Liver (tissue), 8 donors: ENCODE measurements at regions not wholly inside any gene's neighbourhood (a gene's known extent, or its start where the extent isn't known, plus 50 kb on each side); places are given as distances from the start of the nearest gene placed in this dataset.

Source experiments
- DNase-seq: peaks from one replicate; pipeline ENCODE4 v3.0.0-alpha.2; 2017; ENCODE audit warnings: low spot score
- H3K27ac ChIP-seq, 2 donors: one replicate each; pipeline ENCODE4 v1.7.0; 2013; ENCODE audit warnings: inconsistent platforms in 2 of 2, low read length in 2 of 2, control low read depth in 1 of 2, low read depth in 1 of 2, mild to moderate bottlenecking in 1 of 2
- H3K27me3 ChIP-seq, 4 donors: one replicate each; pipeline versions ENCODE4 v1.6.1 to v1.7.0; 2013; ENCODE audit warnings: low read length in 3 of 4, inconsistent platforms in 1 of 4, mild to moderate bottlenecking in 1 of 4, moderate library complexity in 1 of 4; ENCODE audit not compliant: control insufficient read depth in 4 of 4, insufficient read depth in 4 of 4
- H3K36me3 ChIP-seq, 4 donors: one replicate each; pipeline versions ENCODE4 v1.6.1 to v1.7.0; 2013; ENCODE audit warnings: low read length in 3 of 4, mild to moderate bottlenecking in 3 of 4, low read depth in 1 of 4, moderate library complexity in 1 of 4; ENCODE audit not compliant: control insufficient read depth in 4 of 4, insufficient read depth in 3 of 4
- H3K4me1 ChIP-seq, 4 donors: one replicate each; pipeline versions ENCODE4 v1.6.1 to v1.7.0; 2013; ENCODE audit warnings: low read length in 3 of 4, mild to moderate bottlenecking in 3 of 4, moderate library complexity in 1 of 4; ENCODE audit not compliant: control insufficient read depth in 4 of 4, insufficient read depth in 4 of 4
- H3K4me3 ChIP-seq, 3 donors: one replicate each; pipeline versions ENCODE4 v1.6.1 to v1.7.0; 2013; ENCODE audit warnings: low read length in 3 of 3, control low read depth in 1 of 3, low read depth in 1 of 3, mild to moderate bottlenecking in 1 of 3
- H3K9ac ChIP-seq, 2 donors: one replicate each; pipeline ENCODE4 v1.7.0; 2013; ENCODE audit warnings: low read length in 2 of 2, mild to moderate bottlenecking in 2 of 2, moderate library complexity in 2 of 2, control low read depth in 1 of 2, low read depth in 1 of 2
- H3K9me3 ChIP-seq, 4 donors: one replicate each; pipeline versions ENCODE4 v1.6.1 to v1.7.0; 2013; ENCODE audit warnings: low read length in 3 of 4; ENCODE audit not compliant: control insufficient read depth in 4 of 4
- ATF3 ChIP-seq: IDR thresholded peaks from 2 replicates; pipeline ENCODE4 v1.6.1; 2016; ENCODE audit warnings: antibody characterized with exemption
- CTCF ChIP-seq: fragments of 150-350 bp; IDR thresholded peaks from 2 replicates; pipeline ENCODE4 v1.5.1; 2017; ENCODE audit warnings: improper control_type of control experiment, low read depth, low read length; ENCODE audit not compliant: missing input control
- FOXA1 ChIP-seq: IDR thresholded peaks from 2 replicates; pipeline ENCODE4 v1.6.1; 2016; ENCODE audit warnings: antibody characterized with exemption
- GABPA ChIP-seq, 2 donors: IDR thresholded peaks in 1 of 2; conservative IDR thresholded peaks in 1 of 2; 2 replicates each; pipeline ENCODE4 v1.6.1; 2016; ENCODE audit warnings: antibody characterized with exemption in 2 of 2, mild to moderate bottlenecking in 1 of 2, moderate library complexity in 1 of 2
- HNF4G ChIP-seq: IDR thresholded peaks from 2 replicates; pipeline ENCODE4 v1.6.1; 2016; ENCODE audit warnings: antibody characterized with exemption
- JUND ChIP-seq, 2 donors: IDR thresholded peaks; 2 replicates each; pipeline ENCODE4 v1.6.1; 2016; ENCODE audit warnings: antibody characterized with exemption in 2 of 2
- MAX ChIP-seq: IDR thresholded peaks from 2 replicates; pipeline ENCODE4 v1.6.1; 2016; ENCODE audit warnings: antibody characterized with exemption
- REST ChIP-seq: IDR thresholded peaks from 2 replicates; pipeline ENCODE4 v1.6.1; 2016; ENCODE audit warnings: antibody characterized with exemption, mild to moderate bottlenecking
- RXRA ChIP-seq, 2 donors: IDR thresholded peaks; 2 replicates each; pipeline ENCODE4 v1.6.1; 2017 to 2018; ENCODE audit warnings: antibody characterized with exemption in 2 of 2, mild to moderate bottlenecking in 1 of 2
- TAF1 ChIP-seq: conservative IDR thresholded peaks from 2 replicates; pipeline ENCODE4 v1.6.1; 2016; ENCODE audit warnings: antibody characterized with exemption, mild to moderate bottlenecking
- YY1 ChIP-seq: IDR thresholded peaks from 2 replicates; pipeline ENCODE4 v1.6.1; 2016; ENCODE audit warnings: antibody characterized with exemption, mild to moderate bottlenecking
- ZBTB33 ChIP-seq: IDR thresholded peaks from 2 replicates; pipeline ENCODE4 v1.6.1; 2016; ENCODE audit warnings: antibody characterized with exemption
- WGBS: extraction: QIAGEN DNeasy Blood & Tissue Kit; methylation state at CpG from one replicate; pipeline ENCODE4 v1.1.7; 2013; 5-methylcytosine and 5-hydroxymethylcytosine counted together
- donor health status: healthy.
- donor health status: healthy.
- donor health status: healthy.
- donor health status: healthy.
- donor health status: healthy.

GRCh38 chr9:118631956-118632355, 737.3 kb downstream of the BRINP1 start:
- DNase-seq = no peak
- no peak overlapping the region for H3K9ac ChIP-seq
- WGBS = 76% methylated on average over 4 of the region's 4 CpGs
- no peak overlapping the region for H3K4me3 ChIP-seq
- no peak overlapping the region for H3K27ac ChIP-seq
- H3K4me1 ChIP-seq = no peaks in the 10 kb centered on the region
- TF ChIP-seq CTCF = no peak
- TF ChIP-seq JUND (IDR thresholded peaks at IDR 0.05) = no peak
- TF ChIP-seq MAX = no peak
- TF ChIP-seq YY1 = no peak
- TF ChIP-seq ATF3 = no peak
- TF ChIP-seq HNF4G = no peak
- no peak for TF ChIP-seq REST
- TF ChIP-seq FOXA1 = no peak
- TF ChIP-seq GABPA (IDR thresholded peaks at IDR 0.05 in 1 of 2, conservative IDR thresholded peaks at IDR 0.05 in 1 of 2) = no peak
- no peak for TF ChIP-seq RXRA (IDR thresholded peaks at IDR 0.05)
- TF ChIP-seq TAF1 = no peak
- TF ChIP-seq ZBTB33 = no peak
- no peaks in the 10 kb centered on the region for H3K27me3 ChIP-seq
- no peaks in the 10 kb centered on the region for H3K9me3 ChIP-seq
- no peaks in the 10 kb centered on the region for H3K36me3 ChIP-seq

- Histone ChIP-seq H3K9me3 (peaks cover 0 to 14% (median 1%) of the 10 kb centered on the region in 4 donors), H3K4me1 (no peaks in the 10 kb centered on the region), H3K36me3 (no peaks in the 10 kb centered on the region), H3K9ac (no peak overlapping the region), H3K27ac (no peak overlapping the region), H3K4me3 (no peak overlapping the region), H3K27me3 (peaks cover 0 to 4% (median 0%) of the 10 kb centered on the region in 4 donors)
- DNase-seq = no peak
- no peak for TF ChIP-seq REST
- no peak for TF ChIP-seq ATF3
- no peak for TF ChIP-seq HNF4G
- TF ChIP-seq TAF1 = no peak
- TF ChIP-seq GABPA (IDR thresholded peaks at IDR 0.05 in 1 of 2, conservative IDR thresholded peaks at IDR 0.05 in 1 of 2) = no peak
- TF ChIP-seq RXRA (IDR thresholded peaks at IDR 0.05) = no peak
- 67% methylated on average over 3 of the region's 3 CpGs for WGBS
Measured at GRCh38 chr9:118635416-118635815, 733.8 kb downstream of the BRINP1 start.
